ENCODE measurements at regions not wholly inside any gene's neighbourhood (a gene's known extent, or its start where the extent isn't known, plus 50 kb on each side); places are given as distances from the start of the nearest gene placed in this dataset.

GRCh38 chr1:203926025-203926540 is 64.7 kb downstream of the SNRPE start:
- no peak for DNase-seq
- ChIA-PET CTCF (no interaction called here), POLR2A (interaction anchor here (0.6 kb wide), 1 partner anchor 181 kb away, joined by 3 read pairs; no protein-coding TSS in a partner anchor)
- H3K36me3 Mint-ChIP-seq (ENCODE audit: low read depth) = no peaks in the 10 kb centered on the region
- H3K9me3 Mint-ChIP-seq = no peaks in the 10 kb centered on the region
- H3K4me3 Mint-ChIP-seq = no peak overlapping the region
- peaks cover 5% of the 10 kb centered on the region for H3K27me3 Mint-ChIP-seq
- H3K27ac Mint-ChIP-seq = no peak overlapping the region
- peaks cover 7% of the 10 kb centered on the region for H3K4me1 Mint-ChIP-seq

- H3K4me3 Mint-ChIP-seq = no peak overlapping the region
- no peak overlapping the region for H3K27ac Mint-ChIP-seq
- H3K9me3 Mint-ChIP-seq = no peaks in the 10 kb centered on the region
- H3K27me3 Mint-ChIP-seq = peaks cover 5% of the 10 kb centered on the region
- DNase-seq = no peak
- peaks cover 14% of the 10 kb centered on the region for H3K4me1 Mint-ChIP-seq
- CTCF ChIA-PET = no interaction called here
- POLR2A ChIA-PET = no interaction called here
- no peaks in the 10 kb centered on the region for H3K36me3 Mint-ChIP-seq (ENCODE audit: low read depth)
These were observed 68.4 kb downstream of the SNRPE start for GRCh38 chr1:203929741-203930309.

GRCh38 chr1:203930342-203930741 is 68.9 kb downstream of the SNRPE start:
- DNase-seq = no peak
- ChIA-PET POLR2A (no interaction called here), CTCF (no interaction called here)
- Mint-ChIP-seq H3K36me3 (ENCODE audit: low read depth) (no peaks in the 10 kb centered on the region), H3K4me1 (peaks cover 14% of the 10 kb centered on the region), H3K4me3 (no peak overlapping the region), H3K27ac (no peak overlapping the region), H3K9me3 (no peaks in the 10 kb centered on the region), H3K27me3 (peaks cover 8% of the 10 kb centered on the region)

GRCh38 chr1:203931953-203932352 is 70.6 kb downstream of the SNRPE start:
- ChIA-PET CTCF (no interaction called here), POLR2A (no interaction called here)
- Mint-ChIP-seq H3K27me3 (peaks cover 10% of the 10 kb centered on the region), H3K27ac (no peak overlapping the region), H3K9me3 (no peaks in the 10 kb centered on the region), H3K36me3 (ENCODE audit: low read depth) (no peaks in the 10 kb centered on the region), H3K4me1 (peaks cover 14% of the 10 kb centered on the region), H3K4me3 (no peak overlapping the region)
- no peak for DNase-seq

- Mint-ChIP-seq H3K27me3 (peaks cover 10% of the 10 kb centered on the region), H3K4me1 (peaks cover 14% of the 10 kb centered on the region), H3K9me3 (no peaks in the 10 kb centered on the region), H3K27ac (no peak overlapping the region), H3K4me3 (no peak overlapping the region), H3K36me3 (ENCODE audit: low read depth) (no peaks in the 10 kb centered on the region)
- no peak for DNase-seq
- CTCF ChIA-PET = interaction anchor here (0.7 kb wide), 1 partner anchor 22 kb away, joined by 3 read pairs; no protein-coding TSS in a partner anchor
- POLR2A ChIA-PET = no interaction called here
These were observed 71.2 kb downstream of the SNRPE start for GRCh38 chr1:203932556-203932955.

- Mint-ChIP-seq H3K27ac (no peak overlapping the region), H3K9me3 (no peaks in the 10 kb centered on the region), H3K4me3 (no peak overlapping the region), H3K36me3 (ENCODE audit: low read depth) (no peaks in the 10 kb centered on the region), H3K4me1 (peaks cover 14% of the 10 kb centered on the region), H3K27me3 (peaks cover 16% of the 10 kb centered on the region)
- no peak for DNase-seq
- ChIA-PET CTCF (no interaction called here), POLR2A (no interaction called here)
These were observed 72.6 kb downstream of the SNRPE start for GRCh38 chr1:203934027-203934426.

GRCh38 chr1:203934651-203935050 is 73.3 kb downstream of the SNRPE start:
- ChIA-PET POLR2A (no interaction called here), CTCF (no interaction called here)
- Mint-ChIP-seq H3K4me1 (peaks cover 12% of the 10 kb centered on the region), H3K36me3 (ENCODE audit: low read depth) (no peaks in the 10 kb centered on the region), H3K27me3 (peaks cover 18% of the 10 kb centered on the region), H3K9me3 (no peaks in the 10 kb centered on the region), H3K4me3 (no peak overlapping the region), H3K27ac (no peak overlapping the region)
- no peak for DNase-seq

GRCh38 chr1:203935321-203935720 is 73.9 kb downstream of the SNRPE start:
- POLR2A ChIA-PET = no interaction called here
- Mint-ChIP-seq H3K27me3 (peaks cover 15% of the 10 kb centered on the region), H3K27ac (no peak overlapping the region), H3K9me3 (no peaks in the 10 kb centered on the region), H3K36me3 (ENCODE audit: low read depth) (no peaks in the 10 kb centered on the region), H3K4me1 (peaks cover 7% of the 10 kb centered on the region), H3K4me3 (no peak overlapping the region)
- CTCF ChIA-PET = no interaction called here
- DNase-seq = no peak

- H3K27me3 Mint-ChIP-seq = peaks cover 21% of the 10 kb centered on the region
These were observed 76.4 kb downstream of the SNRPE start for GRCh38 chr1:203937678-203938330.

GRCh38 chr1:203944651-203945404 is 83.4 kb downstream of the SNRPE start:
- no peak overlapping the region for H3K27ac Mint-ChIP-seq
- H3K27me3 Mint-ChIP-seq = peaks cover 10% of the 10 kb centered on the region
- H3K9me3 Mint-ChIP-seq = no peaks in the 10 kb centered on the region
- DNase-seq = no peak
- POLR2A ChIA-PET = no interaction called here
- CTCF ChIA-PET = interaction anchor here (1.1 kb wide), 1 partner anchor 33 kb away, joined by 3 read pairs; no protein-coding TSS in a partner anchor
- no peaks in the 10 kb centered on the region for H3K36me3 Mint-ChIP-seq (ENCODE audit: low read depth)
- H3K4me1 Mint-ChIP-seq = no peaks in the 10 kb centered on the region
- H3K4me3 Mint-ChIP-seq = no peak overlapping the region

More at GRCh38 chr1:203937678-203938330, 76.4 kb downstream of the SNRPE start:
- H3K36me3 Mint-ChIP-seq (ENCODE audit: low read depth) = no peaks in the 10 kb centered on the region
- H3K9me3 Mint-ChIP-seq = no peaks in the 10 kb centered on the region
- H3K4me1 Mint-ChIP-seq = no peaks in the 10 kb centered on the region
- ChIA-PET CTCF (interaction anchor here (0.9 kb wide), 1 partner anchor 34 kb away, joined by 3 read pairs; no protein-coding TSS in a partner anchor), POLR2A (interaction anchor here (0.6 kb wide), 1 partner anchor 51 kb away, joined by 6 read pairs; no protein-coding TSS in a partner anchor)
- DNase-seq = no peak
- no peak overlapping the region for H3K4me3 Mint-ChIP-seq
- peak overlapping the region; percentile 55 for H3K27ac Mint-ChIP-seq

- Mint-ChIP-seq H3K36me3 (ENCODE audit: low read depth) (no peaks in the 10 kb centered on the region), H3K27me3 (peaks cover 7% of the 10 kb centered on the region), H3K27ac (no peak overlapping the region), H3K9me3 (peaks cover 11% of the 10 kb centered on the region), H3K4me3 (no peak overlapping the region), H3K4me1 (no peaks in the 10 kb centered on the region)
- POLR2A ChIA-PET = no interaction called here
- CTCF ChIA-PET = interaction anchor here (0.6 to 1.3 kb wide), 2 partner anchors 22 to 29 kb away, joined by 3 read pairs; no protein-coding TSS in a partner anchor
- DNase-seq = no peak
These were observed 92.9 kb downstream of the SNRPE start for GRCh38 chr1:203954293-203954692.

- H3K4me3 Mint-ChIP-seq = no peak overlapping the region
- peaks cover 11% of the 10 kb centered on the region for H3K9me3 Mint-ChIP-seq
- POLR2A ChIA-PET = no interaction called here
- H3K27ac Mint-ChIP-seq = no peak overlapping the region
- DNase-seq = no peak
- CTCF ChIA-PET = interaction anchor here (1.3 kb wide), 1 partner anchor 28 kb away, joined by 3 read pairs; no protein-coding TSS in a partner anchor
- H3K27me3 Mint-ChIP-seq = peaks cover 7% of the 10 kb centered on the region
- H3K36me3 Mint-ChIP-seq (ENCODE audit: low read depth) = no peaks in the 10 kb centered on the region
- no peaks in the 10 kb centered on the region for H3K4me1 Mint-ChIP-seq
These were observed 93.6 kb downstream of the SNRPE start for GRCh38 chr1:203954788-203955552.
